Smooth muscle cell (in vitro differentiated cells): ENCODE measurements at regions not wholly inside any gene's neighbourhood (a gene's known extent, or its start where the extent isn't known, plus 50 kb on each side); places are given as distances from the start of the nearest gene placed in this dataset.

Experiments used
- DNase-seq: peaks from one replicate; lab custom pipeline; 2025; ENCODE audit not compliant: unreplicated experiment; lab: John Stamatoyannopoulos, UW
- H2AFZ ChIP-seq: fragments of 200-600 bp; sonication (generic); 2 replicates; pipeline ENCODE4 v1.6.0; 2016; ENCODE audit warnings: antibody characterized with exemption, low read depth, mild to moderate bottlenecking
- H3F3A ChIP-seq: fragments of 200-600 bp; sonication (generic); 2 replicates; pipeline ENCODE4 v1.6.0; 2017; ENCODE audit warnings: antibody characterized with exemption, low read depth
- H3K27ac ChIP-seq: fragments of 200-600 bp; sonication (generic); 2 replicates; pipeline ENCODE4 v1.5.1; 2016; ENCODE audit warnings: low read depth, mild to moderate bottlenecking
- H3K27me3 ChIP-seq: fragments of 200-600 bp; sonication (generic); 2 replicates; pipeline ENCODE4 v1.6.1; 2016; ENCODE audit warnings: low read depth, mild to moderate bottlenecking
- H3K36me3 ChIP-seq: fragments of 200-600 bp; sonication (generic); 2 replicates; pipeline ENCODE4 v1.5.1; 2016; ENCODE audit warnings: low read depth
- H3K4me1 ChIP-seq: fragments of 200-600 bp; sonication (generic); 2 replicates; pipeline ENCODE4 v1.5.1; 2016; ENCODE audit warnings: low read depth
- H3K4me2 ChIP-seq: fragments of 200-600 bp; sonication (generic); 2 replicates; pipeline ENCODE4 v1.6.0; 2016; ENCODE audit warnings: mild to moderate bottlenecking
- H3K4me3 ChIP-seq: fragments of 200-600 bp; sonication (generic); 2 replicates; pipeline ENCODE4 v1.5.1; 2016; ENCODE audit warnings: mild to moderate bottlenecking
- H3K79me2 ChIP-seq: fragments of 200-600 bp; sonication (generic); 2 replicates; pipeline ENCODE4 v1.6.0; 2016; ENCODE audit warnings: low read depth, mild to moderate bottlenecking
- H3K9ac ChIP-seq: fragments of 200-600 bp; sonication (generic); 2 replicates; pipeline ENCODE4 v1.6.0; 2016; ENCODE audit warnings: low read depth
- H3K9me3 ChIP-seq: fragments of 200-600 bp; sonication (generic); replicated peaks from 2 replicates; pipeline ENCODE4 v1.5.1; 2016; ENCODE audit warnings: low read depth
- H4K20me1 ChIP-seq: fragments of 200-600 bp; sonication (generic); 2 replicates; pipeline ENCODE4 v1.6.0; 2016; ENCODE audit warnings: low read depth
- WGBS: methylation state at CpG from one replicate; pipeline ENCODE4 v1.1.7; 2016; ENCODE audit warnings: low lambda C conversion rate; 5-methylcytosine and 5-hydroxymethylcytosine counted together
- TF ChIP-seq, protein P1 (sequence below): fragments of 200-600 bp; sonication (generic); IDR thresholded peaks from 2 replicates; pipeline ENCODE4 v1.5.1; 2017; ENCODE audit warnings: borderline replicate concordance, mild to moderate bottlenecking, antibody characterized with exemption; ENCODE audit not compliant: insufficient read depth, poor library complexity, severe bottlenecking

DNA sequence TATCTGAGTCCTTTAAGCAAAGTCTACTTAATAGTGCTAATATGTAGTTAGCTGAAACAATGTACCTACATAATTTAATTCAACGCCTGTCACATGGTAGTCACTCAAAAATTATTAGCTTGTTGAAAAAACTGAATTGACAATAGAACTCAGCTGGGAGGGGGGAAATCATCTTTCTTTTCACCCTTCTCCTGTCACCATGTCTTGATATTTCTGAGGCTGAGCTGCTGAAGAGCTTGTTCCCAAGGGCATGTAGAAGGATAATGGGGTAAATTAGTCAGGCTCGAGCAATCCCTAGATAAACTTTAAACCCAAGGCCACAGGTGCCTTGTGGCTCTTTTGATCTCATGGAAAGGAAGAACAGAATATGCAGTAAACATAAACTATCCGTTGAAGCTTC, 339.6 kb upstream of the LRATD1 start:
- no peaks in the 10 kb centered on the region for H3K27me3 ChIP-seq
- no peak overlapping the region for H3K9ac ChIP-seq
- H3K4me2 ChIP-seq = no peak overlapping the region
- no peak overlapping the region for H3K27ac ChIP-seq
- 66% methylated on average over 3 of the region's 3 CpGs for WGBS
- H2AFZ ChIP-seq = no peak overlapping the region
- no peaks in the 10 kb centered on the region for H3K36me3 ChIP-seq
- H3K79me2 ChIP-seq = no peaks in the 10 kb centered on the region
- no peak for DNase-seq
- no peak overlapping the region for H3K4me3 ChIP-seq
- no peaks in the 10 kb centered on the region for H3K4me1 ChIP-seq
- TF ChIP-seq, protein P1, sequence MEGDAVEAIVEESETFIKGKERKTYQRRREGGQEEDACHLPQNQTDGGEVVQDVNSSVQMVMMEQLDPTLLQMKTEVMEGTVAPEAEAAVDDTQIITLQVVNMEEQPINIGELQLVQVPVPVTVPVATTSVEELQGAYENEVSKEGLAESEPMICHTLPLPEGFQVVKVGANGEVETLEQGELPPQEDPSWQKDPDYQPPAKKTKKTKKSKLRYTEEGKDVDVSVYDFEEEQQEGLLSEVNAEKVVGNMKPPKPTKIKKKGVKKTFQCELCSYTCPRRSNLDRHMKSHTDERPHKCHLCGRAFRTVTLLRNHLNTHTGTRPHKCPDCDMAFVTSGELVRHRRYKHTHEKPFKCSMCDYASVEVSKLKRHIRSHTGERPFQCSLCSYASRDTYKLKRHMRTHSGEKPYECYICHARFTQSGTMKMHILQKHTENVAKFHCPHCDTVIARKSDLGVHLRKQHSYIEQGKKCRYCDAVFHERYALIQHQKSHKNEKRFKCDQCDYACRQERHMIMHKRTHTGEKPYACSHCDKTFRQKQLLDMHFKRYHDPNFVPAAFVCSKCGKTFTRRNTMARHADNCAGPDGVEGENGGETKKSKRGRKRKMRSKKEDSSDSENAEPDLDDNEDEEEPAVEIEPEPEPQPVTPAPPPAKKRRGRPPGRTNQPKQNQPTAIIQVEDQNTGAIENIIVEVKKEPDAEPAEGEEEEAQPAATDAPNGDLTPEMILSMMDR = no peak
- H4K20me1 ChIP-seq = no peaks in the 10 kb centered on the region
- H3F3A ChIP-seq = no peaks in the 10 kb centered on the region
- no peaks in the 10 kb centered on the region for H3K9me3 ChIP-seq

DNA sequence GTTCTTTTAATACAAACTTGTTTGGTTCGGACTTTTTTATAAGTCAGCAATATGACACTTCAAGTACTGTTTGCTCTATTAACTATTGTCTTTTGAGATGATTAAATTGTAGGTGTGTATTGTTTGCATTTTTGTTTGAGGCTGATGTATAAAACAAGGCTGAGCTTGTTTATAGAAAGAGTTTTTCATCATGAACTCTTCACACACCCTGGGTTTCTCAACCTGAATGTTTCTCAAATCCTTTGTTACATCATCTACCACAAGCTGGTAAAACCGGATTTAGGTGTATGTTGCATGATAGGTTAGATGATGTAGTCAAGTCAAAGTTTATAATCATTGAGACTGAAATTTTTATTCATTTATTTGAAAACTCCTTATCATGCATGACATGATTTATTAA, 335.2 kb upstream of the LRATD1 start:
- Histone ChIP-seq H4K20me1 (no peaks in the 10 kb centered on the region), H3K4me2 (no peak overlapping the region), H3K36me3 (no peaks in the 10 kb centered on the region), H3K9me3 (no peaks in the 10 kb centered on the region), H3K27ac (peak overlapping the region; percentile 74), H3K9ac (no peak overlapping the region), H3K27me3 (no peaks in the 10 kb centered on the region), H3K4me1 (peaks cover 9% of the 10 kb centered on the region), H3F3A (no peaks in the 10 kb centered on the region), H2AFZ (no peak overlapping the region), H3K79me2 (no peaks in the 10 kb centered on the region), H3K4me3 (no peak overlapping the region)
- TF ChIP-seq, protein P1 = no peak
- WGBS = 80% methylated on average over 2 of the region's 2 CpGs
- DNase-seq = no peak

DNA sequence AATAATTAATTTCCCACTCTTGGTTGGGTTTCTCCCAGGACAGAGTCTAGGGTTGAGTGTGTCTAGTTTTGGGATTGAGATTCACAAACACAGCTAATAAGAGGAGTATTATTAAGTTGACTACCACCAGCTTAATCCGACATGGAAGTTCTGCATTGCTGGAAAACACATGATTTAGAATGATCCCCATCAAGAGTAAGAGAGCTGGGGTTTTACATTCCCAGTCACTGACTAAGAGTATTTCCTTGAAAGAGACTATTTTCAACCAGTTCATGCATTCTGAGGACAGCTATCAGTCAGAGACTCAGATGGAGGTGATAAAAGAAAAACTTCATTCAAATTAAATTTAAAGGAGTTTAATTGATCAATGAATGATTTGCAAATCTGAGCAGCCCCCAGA, 334.6 kb upstream of the LRATD1 start:
- Histone ChIP-seq H3K4me2 (no peak overlapping the region), H3F3A (no peaks in the 10 kb centered on the region), H4K20me1 (no peaks in the 10 kb centered on the region), H3K4me1 (peaks cover 9% of the 10 kb centered on the region), H2AFZ (no peak overlapping the region), H3K79me2 (no peaks in the 10 kb centered on the region), H3K9me3 (no peaks in the 10 kb centered on the region), H3K36me3 (no peaks in the 10 kb centered on the region), H3K9ac (no peak overlapping the region), H3K4me3 (no peak overlapping the region), H3K27ac (peak overlapping the region; percentile 74), H3K27me3 (no peaks in the 10 kb centered on the region)
- 39% methylated on average over 1 of the region's 1 CpG for WGBS
- no peak for DNase-seq
- TF ChIP-seq, protein P1 = no peak

DNA sequence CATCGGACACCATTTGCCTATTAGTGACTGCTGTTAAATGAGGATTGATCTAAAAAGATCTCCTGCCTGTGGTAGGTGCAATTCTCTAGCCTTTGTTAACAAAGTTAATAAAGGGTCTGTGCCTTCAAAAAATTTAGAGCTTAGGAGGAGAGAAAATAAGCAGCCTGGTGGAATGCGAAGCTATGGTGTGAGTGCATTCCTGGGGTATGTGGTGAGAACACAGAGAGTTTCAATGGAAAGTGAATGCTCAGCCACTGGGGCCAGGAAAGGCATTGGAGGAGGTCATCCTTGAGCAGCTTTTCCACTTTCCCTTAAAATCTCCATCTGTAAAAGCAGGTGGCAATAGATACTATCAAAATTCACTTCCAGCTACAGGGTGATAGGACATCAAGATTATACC, 331.2 kb upstream of the LRATD1 start:
- H2AFZ ChIP-seq = no peak overlapping the region
- H3K27ac ChIP-seq = no peak overlapping the region
- H4K20me1 ChIP-seq = no peaks in the 10 kb centered on the region
- no peaks in the 10 kb centered on the region for H3K27me3 ChIP-seq
- TF ChIP-seq, protein P1 = no peak
- H3K4me3 ChIP-seq = no peak overlapping the region
- H3K36me3 ChIP-seq = no peaks in the 10 kb centered on the region
- H3K4me2 ChIP-seq = no peak overlapping the region
- H3F3A ChIP-seq = no peaks in the 10 kb centered on the region
- WGBS = 58% methylated on average over 2 of the region's 2 CpGs
- H3K9ac ChIP-seq = no peak overlapping the region
- no peaks in the 10 kb centered on the region for H3K79me2 ChIP-seq
- no peak for DNase-seq
- H3K9me3 ChIP-seq = no peaks in the 10 kb centered on the region
- H3K4me1 ChIP-seq = peaks cover 9% of the 10 kb centered on the region
